ENCODE measurements at regions not wholly inside any gene's neighbourhood (a gene's known extent, or its start where the extent isn't known, plus 50 kb on each side); places are given as distances from the start of the nearest gene placed in this dataset.

DNA sequence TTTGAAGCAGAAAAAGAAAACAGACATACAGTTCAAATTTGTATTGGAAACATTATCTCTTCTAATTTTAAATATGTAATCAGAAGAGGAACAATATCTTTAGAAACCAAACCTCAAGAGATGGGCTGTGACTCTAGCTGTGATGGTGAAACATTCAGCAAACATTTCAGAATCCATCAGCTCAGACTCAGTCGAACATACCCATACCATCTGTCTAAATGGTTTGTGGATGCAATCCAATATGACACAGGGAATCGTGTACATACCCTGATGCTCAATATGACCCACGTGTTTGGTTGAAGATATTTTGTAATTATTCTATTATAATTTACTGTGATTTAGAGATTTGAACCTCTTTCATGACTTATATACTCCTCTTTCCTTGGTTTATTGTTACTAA is 665.2 kb upstream of the CDH8 start:
- TF ChIP-seq, protein P1, sequence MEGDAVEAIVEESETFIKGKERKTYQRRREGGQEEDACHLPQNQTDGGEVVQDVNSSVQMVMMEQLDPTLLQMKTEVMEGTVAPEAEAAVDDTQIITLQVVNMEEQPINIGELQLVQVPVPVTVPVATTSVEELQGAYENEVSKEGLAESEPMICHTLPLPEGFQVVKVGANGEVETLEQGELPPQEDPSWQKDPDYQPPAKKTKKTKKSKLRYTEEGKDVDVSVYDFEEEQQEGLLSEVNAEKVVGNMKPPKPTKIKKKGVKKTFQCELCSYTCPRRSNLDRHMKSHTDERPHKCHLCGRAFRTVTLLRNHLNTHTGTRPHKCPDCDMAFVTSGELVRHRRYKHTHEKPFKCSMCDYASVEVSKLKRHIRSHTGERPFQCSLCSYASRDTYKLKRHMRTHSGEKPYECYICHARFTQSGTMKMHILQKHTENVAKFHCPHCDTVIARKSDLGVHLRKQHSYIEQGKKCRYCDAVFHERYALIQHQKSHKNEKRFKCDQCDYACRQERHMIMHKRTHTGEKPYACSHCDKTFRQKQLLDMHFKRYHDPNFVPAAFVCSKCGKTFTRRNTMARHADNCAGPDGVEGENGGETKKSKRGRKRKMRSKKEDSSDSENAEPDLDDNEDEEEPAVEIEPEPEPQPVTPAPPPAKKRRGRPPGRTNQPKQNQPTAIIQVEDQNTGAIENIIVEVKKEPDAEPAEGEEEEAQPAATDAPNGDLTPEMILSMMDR (conservative IDR thresholded peaks at IDR 0.05), result no peak
- no peak for TF ChIP-seq ZFX (IDR thresholded peaks at IDR 0.05)

All from C4-2B (cell line).